Heart right ventricle (tissue), 16 donors: ENCODE measurements at regions not wholly inside any gene's neighbourhood (a gene's known extent, or its start where the extent isn't known, plus 50 kb on each side); places are given as distances from the start of the nearest gene placed in this dataset.

Source experiments
- ATAC-seq, 8 donors: fragments of 200-7000 bp; cut with Tn5 transposase; one replicate each; pipeline ENCODE4 v1.9.1; 2020; ENCODE audit warnings: mild to moderate bottlenecking in 8 of 8, moderate library complexity in 8 of 8, moderate number of reproducible peaks in 1 of 8
- DNase-seq, 2 donors: peaks; one replicate each; pipeline ENCODE4 v3.0.0-alpha.2; 2020
- H3K27ac ChIP-seq, 10 donors: fragments of 200-600 bp; sonication (generic) in 2 of 10; one replicate each; pipeline versions ENCODE4 v1.5.0 to v1.8.0; 2020 to 2022; ENCODE audit warnings: mild to moderate bottlenecking in 3 of 10
- H3K27me3 ChIP-seq, 7 donors: fragments of 200-600 bp; one replicate each; pipeline ENCODE4 v1.8.0; 2021 to 2022; ENCODE audit warnings: mild to moderate bottlenecking in 2 of 7
- H3K36me3 ChIP-seq, 9 donors: fragments of 200-600 bp; sonication (generic) in 1 of 9; one replicate each; pipeline versions ENCODE4 v1.5.0 to v1.8.0; 2020 to 2022; ENCODE audit warnings: mild to moderate bottlenecking in 2 of 9
- H3K4me1 ChIP-seq, 9 donors: fragments of 200-600 bp; sonication (generic) in 1 of 9; one replicate each; pipeline versions ENCODE4 v1.5.0 to v1.8.0; 2020 to 2022; ENCODE audit warnings: mild to moderate bottlenecking in 4 of 9
- H3K4me3 ChIP-seq, 10 donors: fragments of 200-600 bp; sonication (generic) in 2 of 10; one replicate each; pipeline versions ENCODE4 v1.5.0 to v1.8.0; 2020 to 2022; ENCODE audit warnings: mild to moderate bottlenecking in 7 of 10, moderate library complexity in 2 of 10
- H3K9me3 ChIP-seq, 11 donors: fragments of 200-600 bp in 10 of 11; sonication (generic) in 2 of 11; one replicate each; pipeline versions ENCODE4 v1.5.0 to v1.8.0; 2013 to 2022; ENCODE audit warnings: mild to moderate bottlenecking in 2 of 11, control low read depth in 1 of 11, moderate library complexity in 1 of 11
- WGBS, 2 donors: extraction: QIAGEN DNeasy Blood & Tissue Kit; methylation state at CpG; one replicate each; pipeline ENCODE4 v1.1.7; 2013; ENCODE audit warnings: inconsistent platforms in 1 of 2; 5-methylcytosine and 5-hydroxymethylcytosine counted together
- intact Hi-C, 10 donors: fragments of 100-400 bp; cut with DNase I; formaldehyde crosslinking; loops; one replicate each; pipeline versions ENCODE4 v1.11.1 to v1.14.2; 2022
- TF ChIP-seq, protein P1 (sequence below), 9 donors: fragments of 200-600 bp; sonication (generic) in 2 of 9; IDR thresholded peaks; one replicate each; pipeline versions ENCODE4 v1.5.0 to v1.8.0; 2021 to 2022; ENCODE audit warnings: antibody characterized with exemption in 9 of 9, mild to moderate bottlenecking in 5 of 9, moderate library complexity in 1 of 9
- donor health status: Arrhythmogenic right ventricular cardiomyopathy.
- donor health status: ischemic (EF 13 %, LVEDD 7.1; RV severe dilation, severe dysfunction).
- donor health status: healthy with polysubstance abuse.
- donor health status: DM: no; HTN: yes; CAD: no.
- donor health status: DM: no; HTN: no; CAD: no.
- donor health status: ischemic (EF 25% LVEDD 6.9; RV normal size, moderate dysfunction).
- donor health status: ischemic (EF 25% LVEDD 5.7; RV mildly dilated, moderate dysfunction).
- donor health status: healthy.
- donor health status: DM: yes; HTN: yes; CAD: no.
- donor health status: Ischemic cardiomyopathy.
- donor health status: ischemic (EF 35%, LVEDD 5.7; RV mildly dilated, moderate dysfunction).
- donor health status: nonischemic (EF 11% LVEDD 7.7; RV severe dilation, severe dysfunction).
- donor health status: DM: yes; HTN: yes; CAD: no.
- donor health status: PGD.
- donor health status: ischemic (EF 29% LVEDD 5.4; RV normal size, mild dysfunction).
- donor health status: nonischemic (EF 23%, LVEDD 6.1; RV moderate dilation, normal function).

DNA sequence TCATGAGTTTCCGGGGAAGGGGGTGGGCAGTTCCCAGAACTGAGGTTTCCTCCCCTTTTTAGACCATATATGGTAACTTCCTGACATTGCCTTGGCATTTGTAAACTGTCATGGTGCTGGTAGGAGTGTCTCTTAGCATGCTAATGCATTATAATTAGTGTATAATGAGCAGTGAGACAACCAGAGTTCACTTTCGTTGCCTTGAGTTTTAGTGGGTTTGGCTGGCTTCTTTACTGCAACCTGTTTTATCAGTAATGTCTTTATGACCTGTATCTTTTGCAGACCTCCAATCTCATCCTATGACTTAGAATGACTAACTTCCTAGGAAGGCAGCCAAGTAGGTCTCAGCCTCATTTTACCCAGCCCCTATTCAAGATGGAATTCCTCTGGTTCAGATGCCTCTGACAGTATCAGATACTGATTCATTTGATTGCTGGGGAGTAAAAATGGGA is 447.3 kb downstream of the XIRP2 start:
- ATAC-seq (no peak), DNase-seq (no peak)
- no peak overlapping the region for H3K27ac ChIP-seq
- no peaks in the 10 kb centered on the region for H3K36me3 ChIP-seq
- no peak overlapping the region for H3K4me3 ChIP-seq
- peaks cover 0 to 5% (median 0%) of the 10 kb centered on the region in 7 donors for H3K27me3 ChIP-seq
- TF ChIP-seq, protein P1, sequence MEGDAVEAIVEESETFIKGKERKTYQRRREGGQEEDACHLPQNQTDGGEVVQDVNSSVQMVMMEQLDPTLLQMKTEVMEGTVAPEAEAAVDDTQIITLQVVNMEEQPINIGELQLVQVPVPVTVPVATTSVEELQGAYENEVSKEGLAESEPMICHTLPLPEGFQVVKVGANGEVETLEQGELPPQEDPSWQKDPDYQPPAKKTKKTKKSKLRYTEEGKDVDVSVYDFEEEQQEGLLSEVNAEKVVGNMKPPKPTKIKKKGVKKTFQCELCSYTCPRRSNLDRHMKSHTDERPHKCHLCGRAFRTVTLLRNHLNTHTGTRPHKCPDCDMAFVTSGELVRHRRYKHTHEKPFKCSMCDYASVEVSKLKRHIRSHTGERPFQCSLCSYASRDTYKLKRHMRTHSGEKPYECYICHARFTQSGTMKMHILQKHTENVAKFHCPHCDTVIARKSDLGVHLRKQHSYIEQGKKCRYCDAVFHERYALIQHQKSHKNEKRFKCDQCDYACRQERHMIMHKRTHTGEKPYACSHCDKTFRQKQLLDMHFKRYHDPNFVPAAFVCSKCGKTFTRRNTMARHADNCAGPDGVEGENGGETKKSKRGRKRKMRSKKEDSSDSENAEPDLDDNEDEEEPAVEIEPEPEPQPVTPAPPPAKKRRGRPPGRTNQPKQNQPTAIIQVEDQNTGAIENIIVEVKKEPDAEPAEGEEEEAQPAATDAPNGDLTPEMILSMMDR (IDR thresholded peaks at IDR 0.05): no peak
- no peaks in the 10 kb centered on the region for H3K9me3 ChIP-seq
- 81 to 84% methylated on average over 2 of the region's 2 CpGs for WGBS, 2 donors
- intact Hi-C loops: no loop called here
- no peaks in the 10 kb centered on the region for H3K4me1 ChIP-seq

DNA sequence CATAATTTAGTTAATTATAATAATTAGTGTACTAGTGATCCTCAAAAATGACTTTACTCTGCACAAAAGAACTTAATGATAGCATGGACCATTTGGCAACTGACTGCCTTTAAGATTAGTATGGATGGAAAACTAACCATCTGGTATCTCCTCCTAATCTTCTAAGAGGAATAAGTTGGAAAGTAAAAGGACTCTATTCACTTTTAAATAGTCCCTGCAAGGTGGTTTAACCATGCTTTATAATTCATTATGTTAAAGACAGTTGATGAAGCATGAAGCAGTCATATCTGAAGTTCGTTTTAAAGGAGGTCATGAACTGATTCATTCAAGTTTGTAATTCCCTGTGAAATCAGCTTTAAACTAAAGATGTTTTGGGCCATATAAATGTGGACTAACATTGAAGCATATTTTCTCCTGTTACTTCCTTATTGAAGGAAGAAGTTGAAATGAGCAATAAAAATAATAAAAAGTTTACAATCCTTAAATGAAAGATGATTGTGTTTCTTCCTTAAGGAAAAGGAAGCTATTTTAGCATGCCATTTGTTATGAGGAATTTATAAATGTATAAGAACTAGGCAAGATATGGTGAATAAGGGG is 446.0 kb downstream of the XIRP2 start:
- no peak overlapping the region for H3K4me3 ChIP-seq
- 38 to 50% methylated on average over 1 of the region's 1 CpG for WGBS, 2 donors
- intact Hi-C loops: no loop called here
- TF ChIP-seq, protein P1 (IDR thresholded peaks at IDR 0.05): no peak
- DNase-seq (no peak), ATAC-seq (no peak)
- H3K27ac ChIP-seq: no peak overlapping the region
- H3K4me1 ChIP-seq: no peaks in the 10 kb centered on the region
- peaks cover 0 to 5% (median 0%) of the 10 kb centered on the region in 7 donors for H3K27me3 ChIP-seq
- H3K36me3 ChIP-seq: no peaks in the 10 kb centered on the region
- peaks cover 0 to 4% (median 0%) of the 10 kb centered on the region in 11 donors for H3K9me3 ChIP-seq

DNA sequence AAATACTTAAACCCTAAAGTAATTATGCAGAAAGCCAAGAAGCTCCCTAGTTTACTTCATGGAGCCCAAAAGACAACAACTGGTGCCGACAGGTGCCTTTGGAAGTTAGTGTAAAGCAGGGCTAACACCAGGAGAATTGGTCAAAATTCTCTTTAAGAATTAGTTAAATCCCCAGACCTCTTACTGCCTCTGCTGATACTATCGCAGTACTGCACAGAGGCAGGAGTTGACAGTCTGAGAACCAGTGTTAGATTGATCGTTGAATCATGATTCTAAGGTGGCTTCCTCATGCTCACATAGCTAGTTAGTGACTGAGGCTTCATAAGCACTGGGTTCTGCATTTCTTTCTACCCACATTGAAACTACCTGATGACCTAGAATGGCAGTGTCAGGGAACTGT is 445.0 kb downstream of the XIRP2 start:
- TF ChIP-seq, protein P1 (IDR thresholded peaks at IDR 0.05): no peak
- Histone ChIP-seq H3K4me3 (no peak overlapping the region), H3K27ac (no peak overlapping the region), H3K27me3 (peaks cover 0 to 5% (median 0%) of the 10 kb centered on the region in 7 donors), H3K4me1 (no peaks in the 10 kb centered on the region), H3K36me3 (no peaks in the 10 kb centered on the region), H3K9me3 (peaks cover 0 to 4% (median 0%) of the 10 kb centered on the region in 11 donors)
- intact Hi-C loops: no loop called here
- no peak for DNase-seq
- ATAC-seq: no peak
- 61% methylated on average over 3 of the region's 3 CpGs for WGBS, 2 donors

- Histone ChIP-seq H3K4me1 (no peaks in the 10 kb centered on the region), H3K9me3 (peaks cover 0 to 4% (median 0%) of the 10 kb centered on the region in 11 donors), H3K27ac (no peak overlapping the region), H3K4me3 (no peak overlapping the region), H3K36me3 (no peaks in the 10 kb centered on the region), H3K27me3 (peaks cover 0 to 5% (median 0%) of the 10 kb centered on the region in 7 donors)
- WGBS, 2 donors: 80 to 84% methylated on average over 2 of the region's 2 CpGs
- ATAC-seq (no peak), DNase-seq (no peak)
- TF ChIP-seq, protein P1 (IDR thresholded peaks at IDR 0.05): no peak
- intact Hi-C loops: no loop called here
These were observed 444.1 kb downstream of the XIRP2 start for GRCh38 chr2:167332358-167332757.
